ENCODE measurements at regions not wholly inside any gene's neighbourhood (a gene's known extent, or its start where the extent isn't known, plus 50 kb on each side); places are given as distances from the start of the nearest gene placed in this dataset.

DNA sequence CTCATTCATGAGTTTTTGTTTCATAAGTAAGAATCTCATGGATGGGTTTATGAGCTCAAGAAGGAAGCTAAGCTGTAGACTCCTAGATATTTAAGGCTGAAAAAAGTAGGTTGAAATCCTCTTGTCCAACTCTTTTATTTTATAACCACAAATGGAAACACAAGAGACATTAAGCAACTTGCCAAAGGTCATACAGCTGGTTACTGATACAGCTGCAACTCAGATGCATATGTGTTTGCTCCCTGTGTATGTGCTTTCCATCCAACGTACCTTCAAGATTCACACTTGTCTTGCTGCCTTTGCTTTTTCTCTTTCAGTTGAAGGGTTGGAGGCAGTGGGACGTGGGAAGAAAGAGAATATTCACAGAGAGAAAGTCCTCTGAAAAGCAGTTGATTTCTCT lies 153.5 kb upstream of the STMND1 start:
- TF ChIP-seq POLR2AphosphoS5 (IDR thresholded peaks at IDR 0.05; ENCODE audit: low read depth, low read length) (no peak), POLR2A (IDR thresholded peaks at IDR 0.05; ENCODE audit: low read depth, low read length) (no peak)
